Fibroblast of lung (primary cell): ENCODE measurements at regions not wholly inside any gene's neighbourhood (a gene's known extent, or its start where the extent isn't known, plus 50 kb on each side); places are given as distances from the start of the nearest gene placed in this dataset.

Experiments
- DNase-seq, 2 donors: peaks; one replicate each; pipeline versions ENCODE4 v3.0.0 to v3.0.0-alpha.2; 2010; ENCODE audit warnings: low read depth in 2 of 2
- H2AFZ ChIP-seq: 2 replicates; pipeline ENCODE4 v1.5.1; 2012; ENCODE audit warnings: low read length, control low read depth, inconsistent platforms
- H3K27ac ChIP-seq: 2 replicates; pipeline ENCODE4 v1.5.1; 2011; ENCODE audit warnings: low read length, control low read depth; ENCODE audit not compliant: insufficient read depth
- H3K27me3 ChIP-seq: 2 replicates; pipeline ENCODE4 v1.5.1; 2011; ENCODE audit warnings: mild to moderate bottlenecking, low read length; ENCODE audit not compliant: control insufficient read depth, insufficient read depth
- H3K36me3 ChIP-seq: 2 replicates; pipeline ENCODE4 v1.5.1; 2011; ENCODE audit warnings: low read length; ENCODE audit not compliant: control insufficient read depth, insufficient read depth
- H3K4me1 ChIP-seq: 2 replicates; pipeline ENCODE4 v1.5.1; 2011; ENCODE audit warnings: low read length; ENCODE audit not compliant: control insufficient read depth, insufficient read depth; ENCODE audit errors: extremely low read depth
- H3K4me2 ChIP-seq: 2 replicates; pipeline ENCODE4 v1.5.1; 2011; ENCODE audit warnings: low read length, control low read depth; ENCODE audit not compliant: insufficient read depth; ENCODE audit errors: extremely low read depth
- H3K4me3 ChIP-seq, 4 experiments: fragments of 200-600 bp in 1 of 4; sonication (generic) in 1 of 4; replicated peaks in 1 of 4; 2 replicates each; pipeline ENCODE4 v1.5.1; 2011 to 2016; ENCODE audit warnings: low read length in 4 of 4, low read depth in 3 of 4, mild to moderate bottlenecking in 3 of 4, control low read depth in 2 of 4, inconsistent platforms in 1 of 4, mixed read lengths in 1 of 4; ENCODE audit not compliant: insufficient read depth in 1 of 4; ENCODE audit errors: control extremely low read depth in 1 of 4
- H3K79me2 ChIP-seq: 2 replicates; pipeline ENCODE4 v1.5.1; 2012; ENCODE audit warnings: mild to moderate bottlenecking, low read length, inconsistent platforms; ENCODE audit not compliant: control insufficient read depth, insufficient read depth
- H3K9ac ChIP-seq: 2 replicates; pipeline ENCODE4 v1.5.1; 2011; ENCODE audit warnings: mild to moderate bottlenecking, low read length, control low read depth; ENCODE audit not compliant: insufficient read depth
- H3K9me3 ChIP-seq: 2 replicates; pipeline ENCODE4 v1.5.1; 2012; ENCODE audit warnings: low read depth, low read length; ENCODE audit not compliant: control insufficient read depth, insufficient read depth
- H4K20me1 ChIP-seq: 2 replicates; pipeline ENCODE4 v1.5.1; 2011; ENCODE audit warnings: low read length; ENCODE audit not compliant: control insufficient read depth, insufficient read depth; ENCODE audit errors: extremely low read depth
- CTCF ChIP-seq, 2 donors: IDR thresholded peaks in 1 of 2; conservative IDR thresholded peaks in 1 of 2; 1 replicate in 1 of 2; 2 replicates in 1 of 2; pipeline ENCODE4 v1.5.1; 2011 to 2012; ENCODE audit warnings: low read length in 2 of 2, control low read depth in 1 of 2, inconsistent platforms in 1 of 2, low read depth in 1 of 2, mild to moderate bottlenecking in 1 of 2
- EZH2 ChIP-seq: IDR thresholded peaks from 2 replicates; pipeline ENCODE4 v1.5.1; 2012; ENCODE audit warnings: low read length, control low read depth, mild to moderate bottlenecking; ENCODE audit errors: missing control alignments

GRCh38 chr5:155316070-155316714 is 302.6 kb downstream of the KIF4B start:
- no peaks in the 10 kb centered on the region for H3K36me3 ChIP-seq
- no peaks in the 10 kb centered on the region for H3K79me2 ChIP-seq
- no peak overlapping the region for H2AFZ ChIP-seq
- no peak for DNase-seq
- no peaks in the 10 kb centered on the region for H3K27me3 ChIP-seq
- no peaks in the 10 kb centered on the region for H4K20me1 ChIP-seq
- no peak overlapping the region for H3K4me2 ChIP-seq
- no peaks in the 10 kb centered on the region for H3K4me1 ChIP-seq
- no peak for TF ChIP-seq EZH2
- TF ChIP-seq CTCF (conservative IDR thresholded peaks at IDR 0.05 in 1 of 2, IDR thresholded peaks at IDR 0.05 in 1 of 2; ENCODE audit: low read depth in 1 of 2, low read length in 2 of 2) = no peak
- H3K27ac ChIP-seq = no peak overlapping the region
- no peak overlapping the region for H3K9ac ChIP-seq
- H3K9me3 ChIP-seq = no peaks in the 10 kb centered on the region
- H3K4me3 ChIP-seq = no peak overlapping the region

GRCh38 chr5:155332618-155333017 is 319.1 kb downstream of the KIF4B start:
- Histone ChIP-seq H3K4me1 (no peaks in the 10 kb centered on the region), H3K9me3 (no peaks in the 10 kb centered on the region), H2AFZ (no peak overlapping the region), H3K27me3 (no peaks in the 10 kb centered on the region), H3K9ac (no peak overlapping the region), H3K4me2 (no peak overlapping the region), H4K20me1 (no peaks in the 10 kb centered on the region), H3K36me3 (no peaks in the 10 kb centered on the region), H3K27ac (no peak overlapping the region), H3K79me2 (no peaks in the 10 kb centered on the region), H3K4me3 (no peak overlapping the region)
- no peak for DNase-seq
- TF ChIP-seq CTCF (conservative IDR thresholded peaks at IDR 0.05 in 1 of 2, IDR thresholded peaks at IDR 0.05 in 1 of 2; ENCODE audit: low read depth in 1 of 2, low read length in 2 of 2) (no peak), EZH2 (no peak)

- H3K9ac ChIP-seq = no peak overlapping the region
- no peak for DNase-seq
- H4K20me1 ChIP-seq = no peaks in the 10 kb centered on the region
- H3K27me3 ChIP-seq = no peaks in the 10 kb centered on the region
- no peaks in the 10 kb centered on the region for H3K79me2 ChIP-seq
- no peaks in the 10 kb centered on the region for H3K36me3 ChIP-seq
- no peak overlapping the region for H3K4me3 ChIP-seq
- H3K27ac ChIP-seq = no peak overlapping the region
- no peak overlapping the region for H3K4me2 ChIP-seq
- TF ChIP-seq EZH2 (no peak), CTCF (conservative IDR thresholded peaks at IDR 0.05 in 1 of 2, IDR thresholded peaks at IDR 0.05 in 1 of 2; ENCODE audit: low read depth in 1 of 2, low read length in 2 of 2) (no peak)
- H3K4me1 ChIP-seq = no peaks in the 10 kb centered on the region
- no peak overlapping the region for H2AFZ ChIP-seq
- H3K9me3 ChIP-seq = no peaks in the 10 kb centered on the region
Measured at GRCh38 chr5:155342956-155343355, 329.4 kb downstream of the KIF4B start.
